Choroid plexus epithelial cell (primary cell): ENCODE measurements at regions not wholly inside any gene's neighbourhood (a gene's known extent, or its start where the extent isn't known, plus 50 kb on each side); places are given as distances from the start of the nearest gene placed in this dataset.
"Not testable (repeated sequence)": the region's sequence is repeated elsewhere in the genome, so short reads cannot be mapped to it uniquely, and the experiment has no call there.

Experiments used
- DNase-seq: peaks from one replicate; pipeline ENCODE4 v3.0.0-alpha.2; 2010; ENCODE audit warnings: low read depth
- H3K4me3 ChIP-seq: 2 replicates; pipeline ENCODE4 v1.5.1; 2011; ENCODE audit warnings: low read depth, mild to moderate bottlenecking, control low read depth, low read length, moderate library complexity

DNA sequence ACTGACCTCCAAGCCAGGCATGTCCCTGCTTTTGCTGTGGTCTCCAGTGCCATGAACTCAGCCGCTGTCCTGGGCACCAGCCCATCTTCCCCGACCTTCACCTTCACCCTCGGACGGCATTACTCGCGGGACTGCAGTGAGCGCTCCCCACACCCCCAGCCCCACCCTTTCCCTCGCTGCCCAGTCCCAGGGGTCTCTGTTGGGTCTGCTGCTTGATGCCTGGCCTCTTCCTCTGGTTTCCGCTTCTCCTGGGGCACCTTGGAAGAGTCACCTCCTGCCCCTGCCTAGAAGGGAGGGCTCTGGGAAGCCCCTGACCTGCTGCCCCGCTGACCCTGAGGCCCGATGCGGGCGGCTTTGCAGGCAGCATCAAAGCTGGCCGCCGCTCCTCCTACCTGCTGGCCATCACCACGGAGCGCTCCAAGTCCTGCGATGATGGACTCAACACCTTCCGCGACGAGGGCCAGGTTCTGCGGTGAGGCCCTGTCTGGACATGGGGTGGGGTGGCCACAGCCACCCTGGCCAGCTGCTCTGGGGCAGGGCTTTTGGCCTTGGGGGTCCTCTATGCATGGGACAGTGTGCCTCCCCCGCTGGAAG is 102.3 kb downstream of the ZNF267 start:
- H3K4me3 ChIP-seq, DNase-seq: not testable (repeated sequence)

DNA sequence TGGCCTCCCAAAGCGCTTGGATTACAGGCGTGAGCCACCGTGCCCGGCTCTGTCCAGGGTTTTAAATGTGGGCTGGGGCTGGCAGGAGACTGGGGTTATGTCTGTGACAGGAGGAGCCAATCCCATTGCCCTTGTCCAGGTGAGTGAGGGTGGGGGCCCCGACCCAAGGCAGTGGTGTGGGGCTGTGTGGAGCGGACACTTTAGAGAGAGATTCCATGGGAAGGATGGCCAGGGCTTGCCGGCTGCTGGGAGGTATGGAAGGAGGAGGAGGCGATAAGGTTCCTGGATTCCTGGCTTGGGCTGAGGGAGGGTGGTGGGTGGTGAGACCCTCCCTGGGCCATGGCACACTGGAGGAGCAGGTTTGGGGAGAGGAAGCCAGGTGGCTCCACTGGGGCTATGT is 104.9 kb downstream of the ZNF267 start:
- not testable (repeated sequence) for H3K4me3 ChIP-seq

DNA sequence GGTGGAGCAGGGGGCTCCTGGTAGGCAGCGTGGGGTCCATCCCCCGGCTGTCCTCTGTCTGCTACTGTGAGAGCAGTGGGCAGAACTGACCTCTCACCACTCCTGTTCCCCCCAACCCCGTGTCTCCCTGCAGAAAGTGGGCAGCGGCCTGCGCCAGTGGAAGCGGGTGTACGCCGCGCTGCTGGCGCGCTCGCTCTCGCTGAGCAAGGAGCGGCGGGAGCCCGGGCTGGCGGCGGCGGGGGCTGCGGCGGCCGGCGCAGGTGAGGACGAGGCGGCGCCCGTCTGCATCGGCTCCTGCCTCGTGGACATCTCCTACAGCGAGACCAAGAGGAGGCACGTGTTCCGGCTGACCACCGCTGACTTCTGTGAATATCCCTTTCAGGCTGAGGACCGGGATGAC is 108.1 kb downstream of the ZNF267 start:
- not testable (repeated sequence) for DNase-seq, H3K4me3 ChIP-seq

More for the DNA sequence above, 104.9 kb downstream of the ZNF267 start:
- DNase-seq, result not testable (repeated sequence)

DNA sequence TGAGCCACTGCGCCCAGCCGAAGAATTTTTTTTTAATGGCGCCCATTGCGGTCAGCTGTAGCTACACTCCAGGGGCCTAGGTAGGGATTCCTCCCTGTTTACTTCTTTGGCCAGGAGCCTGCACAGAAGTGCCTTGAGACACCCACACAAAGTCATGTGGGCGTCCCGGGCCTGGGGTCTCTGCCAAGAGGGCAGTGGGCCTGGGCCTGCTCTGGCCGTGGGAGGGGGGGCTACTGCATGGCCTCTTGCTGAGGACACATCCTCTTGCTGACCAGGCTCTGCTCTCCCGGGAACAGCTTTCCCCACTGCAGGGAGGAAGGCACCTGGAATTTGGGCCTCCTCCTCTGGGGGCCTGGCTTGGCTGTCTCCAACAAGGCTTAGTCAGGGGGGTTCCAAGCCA is 109.4 kb downstream of the ZNF267 start:
- DNase-seq, H3K4me3 ChIP-seq: not testable (repeated sequence)

DNA sequence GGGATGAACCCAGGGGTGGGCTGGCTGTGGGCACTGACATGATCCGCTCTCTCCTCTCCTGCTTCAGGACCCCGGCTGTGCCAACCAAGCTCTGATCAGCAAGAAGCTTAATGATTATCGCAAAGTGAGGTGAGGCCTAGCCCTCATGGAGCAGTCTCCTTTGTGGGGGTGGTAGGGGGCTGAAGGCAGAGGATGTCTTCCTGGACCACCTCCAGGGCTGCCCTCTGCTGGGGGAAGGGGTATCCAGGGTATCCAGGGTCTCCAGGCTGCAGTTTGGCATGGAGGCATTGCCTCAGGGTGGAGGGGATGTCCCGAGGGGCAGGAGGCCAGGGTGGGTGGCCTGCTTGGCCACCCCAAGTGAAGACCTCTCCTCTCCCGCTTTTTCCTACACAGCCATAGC is 110.1 kb downstream of the ZNF267 start:
- not testable (repeated sequence) for DNase-seq, H3K4me3 ChIP-seq

DNA sequence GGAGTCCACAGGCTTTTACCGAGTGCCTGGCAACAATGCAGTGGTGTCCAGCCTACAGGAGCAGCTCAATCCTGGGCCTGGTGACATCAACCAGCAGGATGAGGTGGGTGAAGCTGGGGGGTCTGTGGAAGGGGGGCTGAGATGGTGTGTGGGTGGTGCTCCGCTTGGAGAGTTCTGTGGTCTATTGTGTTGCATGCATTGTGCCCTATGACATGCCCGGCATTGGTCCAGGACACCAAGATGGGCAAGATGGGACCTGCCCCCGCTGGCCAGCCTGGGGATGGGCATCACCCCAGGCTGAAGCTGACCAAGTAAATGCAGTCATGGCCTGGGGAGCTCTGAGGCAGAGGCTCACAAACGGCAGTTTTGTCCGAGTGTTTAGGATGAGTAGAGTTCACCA is 113.3 kb downstream of the ZNF267 start:
- H3K4me3 ChIP-seq, result not testable (repeated sequence)

DNA sequence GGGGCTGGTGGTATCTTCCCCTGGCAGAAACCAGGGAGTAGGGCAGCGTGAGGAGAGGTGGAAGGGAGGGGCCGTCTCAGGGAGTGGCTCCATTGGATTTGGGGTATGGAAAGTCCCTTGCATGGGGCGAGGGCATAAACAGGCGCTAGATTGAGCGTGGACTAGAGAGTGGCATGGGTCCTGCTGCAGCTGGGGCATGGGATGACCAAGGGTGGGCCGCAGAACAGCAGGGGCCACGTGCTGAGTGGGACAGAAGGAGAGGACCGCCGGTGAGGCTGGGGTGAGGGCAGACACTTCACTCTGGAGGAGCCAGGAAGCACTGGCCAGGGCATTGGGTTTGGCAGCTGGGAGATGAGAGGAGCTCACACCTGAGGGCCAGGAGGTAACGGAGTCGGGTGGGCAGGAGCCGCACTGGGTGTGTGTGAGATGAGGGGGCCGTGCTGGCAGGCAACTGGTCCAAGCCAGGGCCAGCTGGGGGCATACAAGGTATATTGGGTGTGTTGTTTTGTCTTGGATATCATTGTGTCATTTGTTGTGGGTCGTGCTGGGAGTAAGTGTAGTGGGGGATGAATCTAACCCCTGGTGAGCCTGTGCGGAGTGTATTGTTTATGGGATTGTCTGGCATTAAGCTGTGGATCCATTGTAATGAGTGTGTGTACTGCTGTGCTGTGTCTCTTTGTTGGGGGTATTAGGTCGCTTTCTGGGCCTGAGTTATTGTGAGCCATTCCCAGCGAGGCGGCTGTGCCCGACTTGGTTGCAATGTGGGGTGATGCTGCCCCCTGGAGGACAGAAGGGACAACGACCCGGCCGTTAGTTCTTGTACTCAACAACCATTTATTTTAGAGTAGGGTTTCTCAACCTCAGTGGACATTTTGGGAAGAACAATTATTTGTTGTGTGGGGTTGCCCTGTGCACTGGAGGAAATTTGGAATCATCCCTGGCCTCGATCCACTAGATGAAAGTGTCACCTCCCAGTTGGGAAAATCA is 115.3 kb downstream of the ZNF267 start:
- DNase-seq, H3K4me3 ChIP-seq: not testable (repeated sequence)

More for the DNA sequence above, 113.3 kb downstream of the ZNF267 start:
- not testable (repeated sequence) for DNase-seq

DNA sequence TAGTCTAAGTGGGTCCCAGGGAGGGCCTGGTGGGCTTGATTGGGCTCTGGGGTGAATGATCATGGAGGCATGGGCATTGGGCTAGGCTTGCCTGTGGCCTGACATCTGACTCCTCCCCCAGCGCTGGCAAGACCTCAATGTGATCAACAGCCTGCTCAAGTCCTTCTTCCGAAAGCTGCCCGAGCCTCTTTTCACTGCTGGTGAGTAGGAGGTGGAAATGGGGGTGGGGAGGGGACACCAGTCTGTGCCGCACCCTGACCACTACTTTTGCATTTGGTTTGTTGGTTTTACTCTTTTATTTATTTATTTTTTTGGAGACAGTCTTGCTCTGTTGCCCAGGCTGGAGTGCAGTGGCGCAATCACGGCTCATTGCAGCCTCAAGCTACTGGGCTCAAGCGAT is 116.7 kb downstream of the ZNF267 start:
- H3K4me3 ChIP-seq, result not testable (repeated sequence)

DNA sequence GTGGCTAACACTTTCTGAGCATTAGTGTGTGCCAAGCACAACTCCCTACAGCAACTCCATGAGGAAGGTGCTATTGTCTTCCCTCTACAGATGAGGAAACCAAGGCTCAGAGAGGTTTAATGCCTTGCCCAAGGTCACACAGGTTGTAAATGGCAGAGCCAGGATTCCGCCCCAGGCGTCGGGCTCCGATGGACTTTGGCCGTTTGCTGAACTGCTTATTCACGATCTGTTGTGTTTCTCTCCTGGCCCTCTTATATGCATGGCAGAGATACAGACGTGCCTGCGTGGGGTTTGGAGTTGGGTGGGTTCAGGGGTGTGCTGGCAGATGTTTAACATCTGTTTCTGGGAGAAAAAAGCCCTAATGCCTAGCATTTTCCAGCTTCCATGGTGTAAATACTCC is 117.4 kb downstream of the ZNF267 start:
- not testable (repeated sequence) for H3K4me3 ChIP-seq, DNase-seq

More for the DNA sequence above, 116.7 kb downstream of the ZNF267 start:
- DNase-seq, result not testable (repeated sequence)

DNA sequence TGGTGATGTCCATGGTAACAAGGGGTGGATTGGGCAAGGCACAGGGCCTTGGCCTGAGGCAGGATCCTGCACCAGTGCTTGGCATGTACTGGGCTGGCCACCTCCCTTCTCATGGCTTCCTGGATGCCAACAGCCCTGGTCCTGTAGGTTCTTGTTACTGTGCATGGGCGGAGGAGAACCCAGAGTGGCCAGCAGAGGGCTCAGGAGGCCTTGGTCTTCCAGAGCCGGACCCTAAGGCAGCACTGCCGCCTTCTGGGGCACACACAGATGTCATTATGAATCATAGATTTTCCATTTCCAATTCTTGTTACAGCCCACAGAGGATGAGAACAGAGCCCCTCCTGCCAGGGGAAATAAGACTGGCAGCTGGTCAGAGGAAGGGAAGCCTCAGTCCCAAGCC is 122.7 kb downstream of the ZNF267 start:
- DNase-seq, H3K4me3 ChIP-seq: not testable (repeated sequence)

DNA sequence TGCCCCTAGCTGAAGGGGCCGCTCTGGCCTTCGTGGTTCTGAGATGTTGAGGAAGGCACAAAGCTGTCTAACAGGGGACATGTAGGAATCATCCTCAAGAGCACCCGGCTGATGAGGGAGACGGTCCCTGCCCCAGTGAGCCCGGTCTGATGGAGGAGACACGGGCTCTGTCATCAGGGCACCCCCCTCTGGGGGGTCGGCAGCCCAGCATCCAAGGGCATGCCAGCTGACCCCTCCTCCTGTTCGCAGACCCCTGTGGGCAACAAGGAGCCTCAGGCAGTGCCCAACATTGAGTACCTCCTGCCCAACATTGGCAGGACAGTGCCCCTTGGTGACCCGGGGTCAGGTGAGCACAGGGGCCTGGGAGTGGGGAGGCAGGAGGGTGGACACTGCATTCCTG is 128.9 kb downstream of the ZNF267 start:
- not testable (repeated sequence) for H3K4me3 ChIP-seq, DNase-seq

DNA sequence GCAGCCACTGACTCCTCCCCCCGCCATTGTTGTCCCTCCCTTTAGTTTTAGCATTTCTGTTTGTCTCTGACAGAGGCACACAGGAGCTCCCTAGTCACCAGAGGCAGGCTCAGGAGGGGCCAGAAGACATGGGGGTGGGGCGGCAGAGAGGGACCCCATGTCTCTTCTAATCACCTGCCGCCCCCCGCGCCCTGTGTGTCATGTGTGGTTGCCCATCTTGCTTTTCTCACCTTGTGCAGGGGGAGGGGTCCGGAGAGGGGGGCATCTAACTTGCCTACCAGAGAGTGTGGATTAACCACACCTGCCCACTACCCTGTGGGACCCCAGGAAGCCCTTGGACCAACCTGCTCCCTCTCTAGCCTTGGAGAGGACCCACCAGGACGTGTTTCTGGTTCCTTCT is 130.2 kb downstream of the ZNF267 start:
- DNase-seq, H3K4me3 ChIP-seq: not testable (repeated sequence)

DNA sequence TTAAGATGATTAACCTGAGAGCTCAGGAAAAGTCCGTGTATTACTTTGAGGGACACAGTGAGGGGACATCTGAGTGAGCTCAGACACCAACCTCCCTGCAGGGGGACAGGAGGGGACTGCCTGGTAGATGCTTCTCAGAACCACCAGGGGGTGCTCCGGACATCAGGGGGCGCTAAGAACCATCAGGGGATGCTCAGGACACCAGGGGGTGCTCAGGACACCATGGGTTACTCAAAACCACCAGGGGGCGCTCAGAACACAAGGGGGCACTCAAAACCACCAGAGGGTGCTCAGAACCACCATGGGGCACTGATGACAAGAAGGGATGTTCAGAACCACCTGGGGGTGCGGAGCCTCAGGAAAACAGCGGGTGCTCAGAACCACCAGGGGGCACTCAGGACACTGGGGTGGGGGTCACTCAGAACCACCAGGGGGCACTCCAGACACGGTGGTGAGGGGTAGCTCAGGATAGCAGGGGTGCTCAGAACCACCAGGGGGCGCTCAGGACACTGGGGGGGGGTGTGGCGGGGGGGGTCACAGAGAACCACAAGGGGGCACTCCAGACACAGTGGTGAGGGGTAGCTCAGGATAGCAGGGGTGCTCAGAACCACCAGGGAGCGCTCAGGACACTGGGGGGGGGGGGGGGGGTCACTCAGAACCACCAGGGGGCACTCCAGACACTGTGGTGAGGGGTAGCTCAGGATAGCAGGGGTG is 165.3 kb downstream of the ZNF267 start:
- not testable (repeated sequence) for DNase-seq

DNA sequence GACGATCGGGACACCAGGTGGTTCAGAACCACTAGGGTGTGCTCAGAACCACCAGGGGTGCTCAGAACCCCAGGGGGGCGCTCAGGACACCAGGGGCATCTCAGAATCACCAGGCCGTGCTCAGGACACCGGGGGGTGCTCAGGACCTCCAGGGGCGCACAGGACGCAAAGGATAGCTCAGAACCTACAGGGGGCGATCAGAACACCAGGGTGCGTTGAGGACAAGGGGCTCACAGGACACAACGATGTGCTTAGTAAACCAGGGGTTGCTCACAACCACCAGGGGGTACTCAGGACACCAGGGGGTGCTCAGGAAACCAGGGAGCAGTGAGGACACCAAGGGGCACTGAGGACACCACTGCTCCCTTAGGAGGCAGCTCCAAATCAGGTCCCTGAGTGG is 166.3 kb downstream of the ZNF267 start:
- not testable (repeated sequence) for DNase-seq, H3K4me3 ChIP-seq

More for the DNA sequence above, 165.3 kb downstream of the ZNF267 start:
- not testable (repeated sequence) for H3K4me3 ChIP-seq

DNA sequence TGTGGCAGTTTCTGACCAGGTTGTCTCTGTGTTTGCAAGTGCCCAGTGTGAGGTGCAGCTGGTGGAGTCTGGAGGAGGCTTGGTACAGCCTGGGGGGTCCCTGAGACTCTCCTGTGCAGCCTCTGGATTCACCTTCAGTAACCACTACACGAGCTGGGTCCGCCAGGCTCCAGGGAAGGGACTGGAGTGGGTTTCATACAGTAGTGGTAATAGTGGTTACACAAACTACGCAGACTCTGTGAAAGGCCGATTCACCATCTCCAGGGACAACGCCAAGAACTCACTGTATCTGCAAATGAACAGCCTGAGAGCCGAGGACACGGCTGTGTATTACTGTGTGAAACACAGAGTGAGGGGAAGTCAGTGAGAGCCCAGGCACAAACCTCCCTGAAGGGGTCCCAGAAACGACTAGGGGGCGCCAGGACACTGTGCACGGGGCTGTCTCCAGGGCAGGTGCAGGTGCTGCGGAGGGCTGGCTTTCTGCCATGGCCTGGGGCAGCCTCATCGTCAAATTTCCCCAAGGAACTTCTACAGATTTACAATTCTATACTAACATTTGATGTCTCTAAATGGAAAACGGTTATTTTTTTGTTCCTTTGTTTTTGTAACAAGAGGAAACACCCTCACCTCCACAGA is 187.0 kb upstream of the TP53TG3D start:
- not testable (repeated sequence) for DNase-seq, H3K4me3 ChIP-seq

DNA sequence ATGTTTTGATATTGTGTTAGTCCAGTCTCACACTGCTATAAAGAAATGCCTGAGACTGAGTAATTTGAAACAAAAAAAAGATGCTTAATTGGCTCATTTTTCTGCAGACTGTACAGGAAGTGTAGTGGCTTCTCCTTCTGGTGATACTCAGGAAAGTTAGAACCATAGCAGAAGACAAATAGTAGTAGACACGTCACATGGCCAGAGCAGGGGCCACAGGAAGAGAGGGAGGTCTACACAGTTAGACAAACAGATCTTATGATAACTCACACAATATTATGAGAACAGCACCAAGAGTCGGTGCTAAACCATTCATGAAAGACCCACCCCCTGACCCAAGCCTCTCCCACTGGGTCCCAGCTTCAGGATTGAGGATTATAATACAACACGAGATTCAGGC is 181.5 kb upstream of the TP53TG3D start:
- DNase-seq, H3K4me3 ChIP-seq: not testable (repeated sequence)

DNA sequence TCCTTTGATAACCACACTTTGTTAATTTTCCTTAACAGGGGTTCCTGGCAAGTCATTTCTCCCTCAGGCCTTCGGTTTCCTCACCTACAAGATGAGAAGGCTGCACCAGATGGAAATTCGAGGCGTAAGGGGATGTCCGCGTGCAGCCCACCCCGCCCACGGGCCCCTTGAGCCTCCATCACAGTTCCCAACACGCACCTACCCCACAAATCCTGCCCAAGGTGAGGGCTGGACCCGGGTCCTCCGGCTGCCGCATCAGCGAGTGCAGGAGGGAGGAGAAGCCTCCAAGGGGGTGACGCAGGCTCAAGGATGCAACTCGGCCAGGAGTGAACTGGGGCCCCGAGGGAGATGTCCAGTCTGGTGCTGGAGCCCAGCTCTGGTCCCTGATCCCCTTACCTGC is 169.2 kb upstream of the TP53TG3D start:
- DNase-seq, H3K4me3 ChIP-seq: not testable (repeated sequence)

DNA sequence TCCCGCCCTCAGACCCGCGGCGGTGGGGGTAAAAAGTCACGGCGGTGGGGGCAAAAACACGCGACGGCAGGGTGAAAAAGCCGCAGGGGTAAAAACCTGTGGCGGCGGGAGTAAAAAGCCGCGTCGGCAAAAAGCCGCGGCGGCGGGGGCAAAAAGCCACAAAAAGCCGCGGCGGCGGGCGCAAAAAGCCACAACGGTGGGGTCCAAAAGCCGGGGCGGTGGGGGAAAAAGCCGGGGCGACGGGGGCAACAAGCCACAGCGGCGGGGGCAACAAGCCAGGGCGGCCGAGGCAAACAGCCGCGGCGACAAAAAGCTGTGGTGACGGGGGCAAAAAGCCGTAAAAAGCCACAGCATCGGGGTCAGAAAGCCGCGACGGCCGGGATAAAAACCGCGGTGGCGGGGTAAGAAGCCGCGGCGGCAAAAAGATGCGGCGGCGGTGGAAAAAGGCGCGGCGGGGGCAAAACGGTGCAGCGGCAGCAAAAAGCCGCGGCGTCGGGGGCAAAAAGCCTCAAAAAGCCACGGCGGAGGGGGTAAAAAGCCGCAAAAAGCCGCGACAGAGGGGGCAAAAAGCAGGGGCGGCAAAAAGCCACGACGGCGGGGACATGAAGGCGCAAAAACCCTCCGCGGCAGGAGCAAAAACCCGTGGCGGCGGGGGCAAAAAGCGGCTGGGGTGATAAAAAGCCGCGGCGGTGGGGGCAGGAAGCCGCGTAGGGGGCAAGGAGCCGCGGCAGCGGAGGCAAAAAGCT is 168.3 kb upstream of the TP53TG3D start:
- H3K4me3 ChIP-seq, DNase-seq: not testable (repeated sequence)
